ENCODE measurements at regions not wholly inside any gene's neighbourhood (a gene's known extent, or its start where the extent isn't known, plus 50 kb on each side); places are given as distances from the start of the nearest gene placed in this dataset.

GRCh38 chr9:119544492-119544891 is 175.3 kb upstream of the BRINP1 start:
- TF ChIP-seq, protein P1, sequence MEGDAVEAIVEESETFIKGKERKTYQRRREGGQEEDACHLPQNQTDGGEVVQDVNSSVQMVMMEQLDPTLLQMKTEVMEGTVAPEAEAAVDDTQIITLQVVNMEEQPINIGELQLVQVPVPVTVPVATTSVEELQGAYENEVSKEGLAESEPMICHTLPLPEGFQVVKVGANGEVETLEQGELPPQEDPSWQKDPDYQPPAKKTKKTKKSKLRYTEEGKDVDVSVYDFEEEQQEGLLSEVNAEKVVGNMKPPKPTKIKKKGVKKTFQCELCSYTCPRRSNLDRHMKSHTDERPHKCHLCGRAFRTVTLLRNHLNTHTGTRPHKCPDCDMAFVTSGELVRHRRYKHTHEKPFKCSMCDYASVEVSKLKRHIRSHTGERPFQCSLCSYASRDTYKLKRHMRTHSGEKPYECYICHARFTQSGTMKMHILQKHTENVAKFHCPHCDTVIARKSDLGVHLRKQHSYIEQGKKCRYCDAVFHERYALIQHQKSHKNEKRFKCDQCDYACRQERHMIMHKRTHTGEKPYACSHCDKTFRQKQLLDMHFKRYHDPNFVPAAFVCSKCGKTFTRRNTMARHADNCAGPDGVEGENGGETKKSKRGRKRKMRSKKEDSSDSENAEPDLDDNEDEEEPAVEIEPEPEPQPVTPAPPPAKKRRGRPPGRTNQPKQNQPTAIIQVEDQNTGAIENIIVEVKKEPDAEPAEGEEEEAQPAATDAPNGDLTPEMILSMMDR (IDR thresholded peaks at IDR 0.05): no peak
- no peak for TF ChIP-seq EZH2 (IDR thresholded peaks at IDR 0.05; ENCODE audit: borderline replicate concordance, insufficient read depth, low read depth, low read length, poor library complexity, severe bottlenecking)
